ENCODE measurements at regions not wholly inside any gene's neighbourhood (a gene's known extent, or its start where the extent isn't known, plus 50 kb on each side); places are given as distances from the start of the nearest gene placed in this dataset.

- no peaks in the 10 kb centered on the region for H3K36me3 ChIP-seq (ENCODE audit: control insufficient read depth, insufficient read depth, low read length)
- TF ChIP-seq CTCF (IDR thresholded peaks at IDR 0.05; ENCODE audit: insufficient read depth, low read length, poor library complexity, severe bottlenecking): no peak
- no peak for DNase-seq (ENCODE audit: low read depth)
Measured at GRCh38 chr5:167969998-167970397, 321.4 kb upstream of the WWC1 start.

GRCh38 chr5:167971706-167972105 lies 319.7 kb upstream of the WWC1 start:
- H3K27me3 ChIP-seq (ENCODE audit: control insufficient read depth, insufficient read depth, low read length): no peaks in the 10 kb centered on the region
- TF ChIP-seq CTCF (IDR thresholded peaks at IDR 0.05; ENCODE audit: insufficient read depth, low read length, poor library complexity, severe bottlenecking): no peak
- no peak for DNase-seq (ENCODE audit: low read depth)
- H3K36me3 ChIP-seq (ENCODE audit: control insufficient read depth, insufficient read depth, low read length): no peaks in the 10 kb centered on the region
- H3K4me3 ChIP-seq (ENCODE audit: low read depth, low read length): no peak overlapping the region

More at GRCh38 chr5:167969998-167970397, 321.4 kb upstream of the WWC1 start:
- Histone ChIP-seq H3K4me3 (ENCODE audit: low read depth, low read length) (no peak overlapping the region), H3K27me3 (ENCODE audit: control insufficient read depth, insufficient read depth, low read length) (no peaks in the 10 kb centered on the region)

- no peak overlapping the region for H3K4me3 ChIP-seq (ENCODE audit: low read depth, low read length)
- H3K36me3 ChIP-seq (ENCODE audit: control insufficient read depth, insufficient read depth, low read length): no peaks in the 10 kb centered on the region
- no peak for TF ChIP-seq CTCF (IDR thresholded peaks at IDR 0.05; ENCODE audit: insufficient read depth, low read length, poor library complexity, severe bottlenecking)
- H3K27me3 ChIP-seq (ENCODE audit: control insufficient read depth, insufficient read depth, low read length): no peaks in the 10 kb centered on the region
- DNase-seq (ENCODE audit: low read depth): no peak
Measured at GRCh38 chr5:167973126-167973525, 318.3 kb upstream of the WWC1 start.

- no peaks in the 10 kb centered on the region for H3K36me3 ChIP-seq (ENCODE audit: control insufficient read depth, insufficient read depth, low read length)
- TF ChIP-seq CTCF (IDR thresholded peaks at IDR 0.05; ENCODE audit: insufficient read depth, low read length, poor library complexity, severe bottlenecking): no peak
- no peak overlapping the region for H3K4me3 ChIP-seq (ENCODE audit: low read depth, low read length)
- H3K27me3 ChIP-seq (ENCODE audit: control insufficient read depth, insufficient read depth, low read length): no peaks in the 10 kb centered on the region
- DNase-seq (ENCODE audit: low read depth): no peak
Measured at GRCh38 chr5:167984951-167985350, 306.5 kb upstream of the WWC1 start.

GRCh38 chr5:167985373-167985772 lies 306.1 kb upstream of the WWC1 start:
- no peaks in the 10 kb centered on the region for H3K36me3 ChIP-seq (ENCODE audit: control insufficient read depth, insufficient read depth, low read length)
- H3K4me3 ChIP-seq (ENCODE audit: low read depth, low read length): no peak overlapping the region
- TF ChIP-seq CTCF (IDR thresholded peaks at IDR 0.05; ENCODE audit: insufficient read depth, low read length, poor library complexity, severe bottlenecking): no peak
- no peaks in the 10 kb centered on the region for H3K27me3 ChIP-seq (ENCODE audit: control insufficient read depth, insufficient read depth, low read length)
- DNase-seq (ENCODE audit: low read depth): peak; percentile 16

- no peak for DNase-seq (ENCODE audit: low read depth)
- no peak for TF ChIP-seq CTCF (IDR thresholded peaks at IDR 0.05; ENCODE audit: insufficient read depth, low read length, poor library complexity, severe bottlenecking)
- Histone ChIP-seq H3K36me3 (ENCODE audit: control insufficient read depth, insufficient read depth, low read length) (no peaks in the 10 kb centered on the region), H3K27me3 (ENCODE audit: control insufficient read depth, insufficient read depth, low read length) (no peaks in the 10 kb centered on the region), H3K4me3 (ENCODE audit: low read depth, low read length) (no peak overlapping the region)
Measured at GRCh38 chr5:167987490-167988280, 303.8 kb upstream of the WWC1 start.

Data from kidney epithelial cell (primary cell).